Colon (tissue), 2 donors: ENCODE measurements at regions not wholly inside any gene's neighbourhood (a gene's known extent, or its start where the extent isn't known, plus 50 kb on each side); places are given as distances from the start of the nearest gene placed in this dataset.

ENCODE experiments used
- FAIRE-seq: peaks from 2 replicates; lab custom pipeline; 2012; peaks lifted over from hg19 to GRCh38; lab: Jason Lieb, UNC
- donor health status: control.
- donor health status: control.

DNA sequence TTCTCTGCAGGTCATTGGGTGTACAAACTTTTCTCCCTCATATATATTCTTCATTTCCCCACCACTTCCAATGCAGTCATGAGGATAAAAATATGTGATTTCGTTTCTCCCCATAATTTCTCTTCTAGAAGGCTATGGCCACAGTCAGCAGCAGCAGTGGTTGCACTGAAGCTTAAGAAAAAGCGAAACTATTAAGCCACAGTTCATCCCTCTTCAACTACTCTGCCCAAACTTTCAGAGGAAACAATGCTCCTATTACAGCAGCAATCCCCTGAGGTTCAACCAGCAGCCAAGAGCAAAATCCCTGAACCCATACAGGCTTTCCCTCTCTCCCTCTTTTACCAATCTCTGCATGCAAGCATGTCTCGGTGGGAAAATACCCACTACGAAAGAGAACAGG lies 298.6 kb downstream of the DHX15 start:
- FAIRE-seq, result no peak

- FAIRE-seq, result no peak
Observed at GRCh38 chr4:24282446-24282845, 301.9 kb downstream of the DHX15 start.

- no peak for FAIRE-seq
Observed at GRCh38 chr4:24279911-24280375, 304.4 kb downstream of the DHX15 start.

GRCh38 chr4:24279469-24279868 lies 304.9 kb downstream of the DHX15 start:
- FAIRE-seq, result no peak

DNA sequence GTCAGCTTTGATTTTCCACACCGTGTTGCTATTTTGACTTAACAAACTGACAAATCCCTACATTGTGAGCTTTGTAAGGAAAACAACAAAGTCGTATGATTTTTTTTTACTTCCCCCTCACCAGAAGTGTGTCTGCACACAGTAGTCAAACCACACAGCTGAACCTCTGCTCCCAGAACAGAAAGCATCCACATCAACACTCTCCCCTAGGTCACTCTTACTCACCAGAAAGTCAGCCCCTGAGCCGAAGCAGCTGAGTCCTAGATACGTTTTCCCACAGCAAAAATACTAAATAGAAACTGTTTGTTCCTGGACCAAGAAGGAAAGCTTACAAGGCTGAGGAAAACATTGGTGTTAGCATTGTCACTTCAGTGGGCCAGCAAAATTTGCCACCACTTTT lies 305.7 kb downstream of the DHX15 start:
- FAIRE-seq, result no peak

DNA sequence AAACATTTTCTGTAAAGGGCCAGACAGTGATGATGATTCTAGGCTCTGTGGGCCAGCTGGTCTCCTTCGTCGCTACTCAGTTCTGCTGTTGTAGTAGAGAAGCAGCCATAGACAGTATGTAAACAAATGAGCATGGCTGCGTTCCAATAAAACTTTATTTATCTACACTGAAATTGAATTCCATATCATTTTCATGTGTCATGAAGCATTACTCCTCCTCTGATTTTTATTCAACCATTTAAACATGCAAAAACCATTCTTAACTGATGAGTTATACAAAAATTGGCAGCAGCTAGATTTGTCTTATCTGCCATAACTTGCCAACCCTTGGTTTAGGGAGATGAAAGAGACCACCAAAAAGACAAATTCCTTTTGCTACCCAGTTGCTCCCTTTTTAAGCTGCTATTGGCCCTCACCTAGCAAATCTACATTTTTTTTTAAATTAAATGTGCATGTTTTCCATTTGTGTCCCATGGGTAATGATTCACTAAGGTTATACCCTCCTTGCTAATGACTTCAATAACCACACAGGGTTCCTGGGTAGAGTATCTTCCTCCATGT lies 309.9 kb downstream of the DHX15 start:
- FAIRE-seq, result no peak

GRCh38 chr4:24273136-24273535 lies 311.2 kb downstream of the DHX15 start:
- no peak for FAIRE-seq

GRCh38 chr4:24266951-24267722 lies 317.2 kb downstream of the DHX15 start:
- no peak for FAIRE-seq

- FAIRE-seq, result no peak
Observed at GRCh38 chr4:24265989-24266388, 318.4 kb downstream of the DHX15 start.

DNA sequence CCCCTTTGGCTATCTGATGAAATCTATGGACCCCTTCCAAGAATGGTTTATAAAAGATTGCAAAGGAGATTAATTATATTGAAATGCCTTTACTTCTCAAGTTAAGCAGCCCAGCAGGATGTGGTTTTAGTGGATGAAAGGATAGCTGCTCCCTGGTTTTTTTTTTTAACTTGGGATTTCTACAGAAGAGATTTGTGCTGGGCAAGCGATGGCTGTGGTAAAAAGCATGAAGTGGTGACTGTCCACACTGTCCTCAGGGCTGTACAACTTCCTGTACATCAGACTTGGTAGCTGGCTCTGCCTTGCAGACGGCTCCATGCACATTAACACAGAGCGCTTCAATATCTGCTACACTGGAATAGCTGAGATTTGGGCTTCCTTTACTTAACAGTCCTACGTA lies 321.7 kb downstream of the DHX15 start:
- no peak for FAIRE-seq

GRCh38 chr4:24262084-24262483 lies 322.3 kb downstream of the DHX15 start:
- FAIRE-seq, result no peak

- FAIRE-seq, result no peak
Observed at GRCh38 chr4:24260923-24261564, 323.3 kb downstream of the DHX15 start.

GRCh38 chr4:24260133-24260715 lies 324.1 kb downstream of the DHX15 start:
- no peak for FAIRE-seq

DNA sequence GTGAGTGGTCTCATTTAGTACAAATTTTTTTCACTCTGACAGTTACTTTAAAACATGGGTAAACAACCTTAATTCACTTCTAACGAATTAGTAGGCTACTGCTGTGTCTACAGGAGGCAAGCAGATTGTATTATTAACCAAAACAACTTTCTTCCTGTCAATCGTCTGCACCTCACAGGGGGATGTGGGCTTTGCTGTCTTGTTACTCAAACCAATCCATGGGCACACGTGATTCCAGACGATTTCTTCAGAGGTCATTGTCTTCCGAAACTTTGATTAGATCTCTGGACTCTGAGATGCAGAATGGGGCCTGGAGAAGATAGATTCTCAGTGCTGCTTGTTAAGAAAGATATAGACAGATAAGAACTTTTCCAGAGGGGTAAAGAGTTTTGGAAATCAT lies 327.8 kb downstream of the DHX15 start:
- FAIRE-seq, result no peak

DNA sequence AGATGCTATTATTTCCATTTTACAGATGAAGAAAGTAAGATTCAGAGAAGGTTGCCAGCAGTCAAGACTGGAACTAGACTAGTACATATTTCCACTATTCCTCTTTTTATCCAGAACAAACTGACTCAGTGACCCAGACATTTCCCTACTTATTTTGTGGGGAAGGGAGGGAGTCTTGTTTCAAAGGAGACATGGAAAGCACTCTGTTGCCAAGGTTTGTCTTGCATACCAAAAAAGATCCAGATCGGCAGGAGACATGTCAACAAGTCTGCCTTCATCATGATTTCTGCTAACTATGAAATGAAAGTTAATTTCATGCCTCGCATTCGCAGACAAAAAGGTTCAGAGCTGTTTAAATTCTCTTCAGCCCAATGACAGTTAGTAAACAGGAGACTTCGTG lies 328.3 kb downstream of the DHX15 start:
- FAIRE-seq, result no peak

DNA sequence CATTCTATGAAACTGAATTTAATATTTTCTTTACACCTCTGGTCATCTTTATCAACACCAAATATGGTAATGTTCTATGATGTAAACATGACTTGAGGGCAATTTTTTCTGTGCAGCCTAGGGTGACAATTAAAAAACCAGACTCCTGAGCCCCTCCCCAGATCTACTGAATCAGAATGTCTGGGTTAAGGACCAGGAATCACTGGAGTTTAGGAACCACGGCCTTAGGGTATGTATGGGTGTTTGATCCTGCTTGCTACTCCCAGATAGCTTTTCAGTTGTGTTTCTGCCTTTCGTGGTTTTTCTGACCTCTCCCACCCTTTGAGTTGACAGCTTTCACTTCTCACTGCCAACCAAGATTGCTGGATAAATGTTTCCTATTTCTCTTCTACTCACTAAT lies 332.2 kb downstream of the DHX15 start:
- FAIRE-seq, result no peak

GRCh38 chr4:24251589-24251988 lies 332.8 kb downstream of the DHX15 start:
- no peak for FAIRE-seq

DNA sequence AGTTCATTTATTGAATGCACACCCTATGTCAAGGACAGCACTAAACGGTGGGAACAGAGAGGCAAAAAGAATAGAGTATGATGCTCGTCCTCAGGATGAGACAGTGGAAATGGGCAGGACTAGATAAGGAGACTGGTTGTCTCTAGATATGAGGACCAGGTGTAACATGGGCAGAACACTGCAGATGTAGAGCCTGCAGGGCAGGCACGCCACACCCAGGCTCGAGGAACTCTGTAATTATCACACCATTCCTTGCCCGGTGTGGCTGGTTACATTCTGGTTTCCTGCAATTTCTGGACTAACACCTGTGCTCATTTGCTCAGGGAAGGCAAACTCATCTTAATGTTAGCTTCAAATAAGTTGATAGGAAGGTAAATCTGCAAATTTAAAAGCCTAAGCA lies 334.4 kb downstream of the DHX15 start:
- FAIRE-seq, result no peak

- no peak for FAIRE-seq
Observed at GRCh38 chr4:24248674-24249630, 335.4 kb downstream of the DHX15 start.

DNA sequence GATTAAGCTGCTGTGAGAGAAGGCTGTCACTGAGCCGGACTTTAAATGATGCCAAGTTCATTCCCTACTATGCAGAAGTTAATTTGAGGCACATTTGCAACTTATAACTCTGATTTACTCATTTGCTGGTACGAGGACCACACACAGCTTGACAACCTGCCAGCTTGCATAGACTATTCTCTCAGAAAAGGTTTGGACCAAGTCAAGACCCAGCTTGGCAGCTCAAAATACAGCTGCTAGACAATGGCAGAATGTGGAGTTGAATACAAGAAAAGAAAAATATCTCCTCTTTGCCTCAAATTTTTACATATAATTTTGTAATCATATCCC lies 338.9 kb downstream of the DHX15 start:
- no peak for FAIRE-seq

GRCh38 chr4:24244663-24245490 lies 339.5 kb downstream of the DHX15 start:
- no peak for FAIRE-seq
